Upper lobe of left lung (tissue), 6 donors: ENCODE measurements at regions not wholly inside any gene's neighbourhood (a gene's known extent, or its start where the extent isn't known, plus 50 kb on each side); places are given as distances from the start of the nearest gene placed in this dataset.

Experiments
- ATAC-seq, 2 donors: fragments of 200-7000 bp; cut with Tn5 transposase; one replicate each; pipeline ENCODE4 v1.9.1; 2022; ENCODE audit warnings: mild to moderate bottlenecking in 2 of 2, moderate library complexity in 2 of 2; ENCODE audit not compliant: low FRiP score in 2 of 2
- DNase-seq, 2 donors: peaks; one replicate each; pipeline ENCODE4 v3.0.0-alpha.2; 2019 to 2020
- H3K27ac ChIP-seq, 4 donors: fragments of 200-600 bp; sonication (generic); one replicate each; pipeline ENCODE4 v1.5.1; 2016 to 2019
- H3K27me3 ChIP-seq, 4 donors: fragments of 200-600 bp; sonication (generic); one replicate each; pipeline ENCODE4 v1.5.1; 2017 to 2019
- H3K36me3 ChIP-seq, 4 donors: fragments of 200-600 bp; sonication (generic); one replicate each; pipeline ENCODE4 v1.5.1; 2016 to 2019
- H3K4me1 ChIP-seq, 4 donors: fragments of 200-600 bp; sonication (generic); one replicate each; pipeline ENCODE4 v1.5.1; 2018 to 2019
- H3K4me3 ChIP-seq, 4 donors: fragments of 200-600 bp; sonication (generic); one replicate each; pipeline ENCODE4 v1.5.1; 2017 to 2019; ENCODE audit warnings: mild to moderate bottlenecking in 2 of 4, moderate library complexity in 1 of 4
- H3K9me3 ChIP-seq, 4 donors: fragments of 200-600 bp; sonication (generic); one replicate each; pipeline ENCODE4 v1.5.1; 2018 to 2019
- EP300 ChIP-seq, 4 donors: sonication (generic); formaldehyde crosslinking; IDR thresholded peaks; one replicate each; pipeline ENCODE4 v1.5.1; 2017; ENCODE audit warnings: antibody characterized with exemption in 4 of 4, control low read depth in 2 of 4
- POLR2A ChIP-seq, 4 donors: fragments of 450-650 bp; IDR thresholded peaks; one replicate each; pipeline ENCODE4 v1.5.1; 2016 to 2017; ENCODE audit warnings: antibody characterized with exemption in 4 of 4, mild to moderate bottlenecking in 2 of 4
- POLR2AphosphoS5 ChIP-seq, 2 donors: sonication (generic); formaldehyde crosslinking; IDR thresholded peaks; one replicate each; pipeline ENCODE4 v1.5.1; 2017; ENCODE audit warnings: antibody characterized with exemption in 2 of 2
- WGBS, 2 donors: methylation state at CpG; one replicate each; pipeline ENCODE4 v1.1.5; 2017 to 2018; 5-methylcytosine and 5-hydroxymethylcytosine counted together
- TF ChIP-seq, protein P1 (sequence below), 6 experiments: fragments of 450-650 bp in 4 of 6; fragments of 200-600 bp in 2 of 6; sonication (generic) in 2 of 6; IDR thresholded peaks; one replicate each; pipeline ENCODE4 v1.5.1; 2016 to 2019; ENCODE audit warnings: antibody characterized with exemption in 6 of 6
- donor health status: DM: no; HTN: no; CAD: no; lungs with moderate emphysema.
- donor health status: DM: no; HTN: yes; CAD: no; lungs with severe emphysema.

DNA sequence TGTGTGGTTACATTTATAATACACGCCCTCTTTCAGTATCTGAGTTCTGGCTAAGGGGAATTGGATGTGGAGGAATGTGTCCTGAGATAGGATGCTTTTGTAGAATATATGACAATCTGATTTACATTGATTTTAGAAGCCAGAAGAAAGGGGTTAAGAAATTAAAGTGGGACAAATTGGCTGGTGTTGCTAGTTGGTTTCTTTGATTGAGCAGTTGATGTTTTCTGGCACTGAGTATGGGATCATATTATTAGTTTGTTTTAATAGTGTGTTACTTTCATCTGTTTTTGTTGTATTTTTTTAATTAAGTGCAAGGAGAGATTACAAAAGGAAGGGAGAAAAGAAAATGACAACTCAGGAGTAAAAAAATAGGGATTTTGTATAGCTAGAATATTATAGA is 1634.7 kb upstream of the B3GALT2 start:
- no peaks in the 10 kb centered on the region for H3K27me3 ChIP-seq
- WGBS, 2 donors, result 78 to 93% methylated on average over 1 of the region's 1 CpG
- ATAC-seq, result no peak
- H3K27ac ChIP-seq, result no peak overlapping the region
- no peaks in the 10 kb centered on the region for H3K4me1 ChIP-seq
- H3K36me3 ChIP-seq, result no peaks in the 10 kb centered on the region
- TF ChIP-seq POLR2AphosphoS5 (IDR thresholded peaks at IDR 0.05) (no peak), POLR2A (IDR thresholded peaks at IDR 0.05) (no peak), EP300 (IDR thresholded peaks at IDR 0.05) (no peak)
- TF ChIP-seq, protein P1, sequence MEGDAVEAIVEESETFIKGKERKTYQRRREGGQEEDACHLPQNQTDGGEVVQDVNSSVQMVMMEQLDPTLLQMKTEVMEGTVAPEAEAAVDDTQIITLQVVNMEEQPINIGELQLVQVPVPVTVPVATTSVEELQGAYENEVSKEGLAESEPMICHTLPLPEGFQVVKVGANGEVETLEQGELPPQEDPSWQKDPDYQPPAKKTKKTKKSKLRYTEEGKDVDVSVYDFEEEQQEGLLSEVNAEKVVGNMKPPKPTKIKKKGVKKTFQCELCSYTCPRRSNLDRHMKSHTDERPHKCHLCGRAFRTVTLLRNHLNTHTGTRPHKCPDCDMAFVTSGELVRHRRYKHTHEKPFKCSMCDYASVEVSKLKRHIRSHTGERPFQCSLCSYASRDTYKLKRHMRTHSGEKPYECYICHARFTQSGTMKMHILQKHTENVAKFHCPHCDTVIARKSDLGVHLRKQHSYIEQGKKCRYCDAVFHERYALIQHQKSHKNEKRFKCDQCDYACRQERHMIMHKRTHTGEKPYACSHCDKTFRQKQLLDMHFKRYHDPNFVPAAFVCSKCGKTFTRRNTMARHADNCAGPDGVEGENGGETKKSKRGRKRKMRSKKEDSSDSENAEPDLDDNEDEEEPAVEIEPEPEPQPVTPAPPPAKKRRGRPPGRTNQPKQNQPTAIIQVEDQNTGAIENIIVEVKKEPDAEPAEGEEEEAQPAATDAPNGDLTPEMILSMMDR (IDR thresholded peaks at IDR 0.05), result no peak
- no peak overlapping the region for H3K4me3 ChIP-seq
- H3K9me3 ChIP-seq, result no peaks in the 10 kb centered on the region
- DNase-seq, result no peak

GRCh38 chr1:194818674-194819073 is 1632.3 kb upstream of the B3GALT2 start:
- WGBS, 2 donors, result 68 to 84% methylated on average over 2 of the region's 2 CpGs
- H3K27me3 ChIP-seq, result no peaks in the 10 kb centered on the region
- DNase-seq, result no peak
- no peaks in the 10 kb centered on the region for H3K36me3 ChIP-seq
- no peak overlapping the region for H3K27ac ChIP-seq
- H3K4me3 ChIP-seq, result no peak overlapping the region
- no peak for ATAC-seq
- H3K9me3 ChIP-seq, result no peaks in the 10 kb centered on the region
- TF ChIP-seq EP300 (IDR thresholded peaks at IDR 0.05) (no peak), POLR2AphosphoS5 (IDR thresholded peaks at IDR 0.05) (no peak), POLR2A (IDR thresholded peaks at IDR 0.05) (no peak)
- TF ChIP-seq, protein P1 (IDR thresholded peaks at IDR 0.05), result no peak
- H3K4me1 ChIP-seq, result no peaks in the 10 kb centered on the region

DNA sequence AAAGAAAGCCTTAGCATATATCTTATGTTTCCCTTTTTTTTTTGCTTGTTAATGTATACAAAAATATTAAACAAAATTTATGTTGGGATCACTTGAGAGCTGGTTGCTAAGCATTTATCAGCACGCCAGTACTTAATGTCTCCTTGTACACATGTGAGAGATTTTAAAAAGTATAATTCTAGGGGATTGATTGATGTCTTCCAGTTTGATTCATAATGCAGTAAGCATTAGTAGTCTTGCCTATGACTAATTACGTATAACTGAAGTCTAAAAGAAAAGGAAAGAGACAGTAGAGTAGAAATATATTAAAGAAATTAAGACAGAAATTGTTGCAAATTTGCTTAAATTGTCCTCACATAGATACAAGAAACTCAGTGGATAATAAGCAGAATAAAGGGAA is 1630.4 kb upstream of the B3GALT2 start:
- Histone ChIP-seq H3K4me3 (no peak overlapping the region), H3K27ac (no peak overlapping the region), H3K9me3 (no peaks in the 10 kb centered on the region), H3K36me3 (no peaks in the 10 kb centered on the region), H3K27me3 (no peaks in the 10 kb centered on the region), H3K4me1 (no peaks in the 10 kb centered on the region)
- ATAC-seq (no peak), DNase-seq (no peak)
- 75 to 76% methylated on average over 2 of the region's 2 CpGs for WGBS, 2 donors
- TF ChIP-seq POLR2A (IDR thresholded peaks at IDR 0.05), result no peak
- TF ChIP-seq, protein P1 (IDR thresholded peaks at IDR 0.05), result no peak
- no peak for TF ChIP-seq POLR2AphosphoS5 (IDR thresholded peaks at IDR 0.05)
- TF ChIP-seq EP300 (IDR thresholded peaks at IDR 0.05), result no peak

GRCh38 chr1:194813096-194813495 is 1626.7 kb upstream of the B3GALT2 start:
- WGBS, 2 donors, result 63 to 81% methylated on average over 1 of the region's 1 CpG

DNA sequence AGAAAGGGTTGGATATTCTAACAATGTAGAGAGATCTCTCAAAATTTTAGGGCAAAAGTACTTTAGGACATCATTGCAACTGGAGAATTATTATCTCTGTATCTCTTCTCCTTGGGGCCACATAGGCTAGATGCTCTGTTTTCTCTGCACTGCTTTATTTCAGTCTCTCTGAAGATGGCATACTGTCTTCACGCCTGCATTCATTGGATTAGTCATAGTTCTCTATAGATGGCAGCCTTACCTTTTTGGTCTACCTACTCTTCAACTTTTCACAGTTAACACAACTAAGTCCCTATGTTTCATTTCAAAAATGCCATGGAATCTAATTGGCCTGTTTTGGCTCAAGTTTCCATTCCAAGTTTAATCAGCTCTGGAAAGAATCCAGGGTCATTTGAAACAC is 1623.3 kb upstream of the B3GALT2 start:
- TF ChIP-seq, protein P1 (IDR thresholded peaks at IDR 0.05), result no peak
- TF ChIP-seq POLR2AphosphoS5 (IDR thresholded peaks at IDR 0.05) (no peak), EP300 (IDR thresholded peaks at IDR 0.05) (no peak), POLR2A (IDR thresholded peaks at IDR 0.05) (no peak)
- DNase-seq (no peak), ATAC-seq (no peak)

More at GRCh38 chr1:194813096-194813495, 1626.7 kb upstream of the B3GALT2 start:
- H3K36me3 ChIP-seq, result no peaks in the 10 kb centered on the region
- ATAC-seq, result no peak
- no peaks in the 10 kb centered on the region for H3K9me3 ChIP-seq
- DNase-seq, result no peak
- no peaks in the 10 kb centered on the region for H3K4me1 ChIP-seq
- H3K4me3 ChIP-seq, result no peak overlapping the region
- TF ChIP-seq, protein P1 (IDR thresholded peaks at IDR 0.05), result no peak
- TF ChIP-seq POLR2A (IDR thresholded peaks at IDR 0.05) (no peak), EP300 (IDR thresholded peaks at IDR 0.05) (no peak), POLR2AphosphoS5 (IDR thresholded peaks at IDR 0.05) (no peak)
- no peak overlapping the region for H3K27ac ChIP-seq
- no peaks in the 10 kb centered on the region for H3K27me3 ChIP-seq

More for the DNA sequence above, 1623.3 kb upstream of the B3GALT2 start:
- Histone ChIP-seq H3K36me3 (no peaks in the 10 kb centered on the region), H3K4me3 (no peak overlapping the region), H3K4me1 (no peaks in the 10 kb centered on the region), H3K27ac (no peak overlapping the region), H3K27me3 (no peaks in the 10 kb centered on the region), H3K9me3 (no peaks in the 10 kb centered on the region)
- WGBS, 2 donors, result 78 to 83% methylated on average over 1 of the region's 1 CpG
